ENCODE measurements at regions not wholly inside any gene's neighbourhood (a gene's known extent, or its start where the extent isn't known, plus 50 kb on each side); places are given as distances from the start of the nearest gene placed in this dataset.

- intact Hi-C loops (cut with DNase I), result no loop called here
- Histone ChIP-seq H3K4me3 (no peak overlapping the region), H3K9me3 (no peaks in the 10 kb centered on the region), H3K27ac (no peak overlapping the region), H3K4me1 (ENCODE audit: insufficient read depth) (no peaks in the 10 kb centered on the region), H3K36me3 (no peaks in the 10 kb centered on the region), H3K27me3 (no peaks in the 10 kb centered on the region)
- TF ChIP-seq CTCF (IDR thresholded peaks at IDR 0.05), result no peak
- no peak for TF ChIP-seq POLR2A (IDR thresholded peaks at IDR 0.05)
- no peak for TF ChIP-seq EP300 (IDR thresholded peaks at IDR 0.05)
- WGBS, 3 donors, result 33 to 52% (median 34%) methylated on average over 1 of the region's 1 CpG
- no peak for DNase-seq
Measured at GRCh38 chrX:117713411-117713810, 403.2 kb downstream of the KLHL13 start.

GRCh38 chrX:117711782-117712181 lies 404.8 kb downstream of the KLHL13 start:
- H3K9me3 ChIP-seq, result no peaks in the 10 kb centered on the region
- no peak overlapping the region for H3K4me3 ChIP-seq
- TF ChIP-seq CTCF (IDR thresholded peaks at IDR 0.05), result no peak
- no peak for TF ChIP-seq POLR2A (IDR thresholded peaks at IDR 0.05)
- TF ChIP-seq EP300 (IDR thresholded peaks at IDR 0.05), result no peak
- H3K27ac ChIP-seq, result no peak overlapping the region
- no peak for DNase-seq
- no peaks in the 10 kb centered on the region for H3K36me3 ChIP-seq
- intact Hi-C loops (cut with DNase I), result no loop called here
- no peaks in the 10 kb centered on the region for H3K27me3 ChIP-seq
- no peaks in the 10 kb centered on the region for H3K4me1 ChIP-seq (ENCODE audit: insufficient read depth)
- 33 to 56% (median 47%) methylated on average over 1 of the region's 1 CpG for WGBS, 3 donors

GRCh38 chrX:117707948-117708743 lies 408.5 kb downstream of the KLHL13 start:
- WGBS, 3 donors, result 82 to 93% (median 86%) methylated on average over 8 of the region's 8 CpGs
- Histone ChIP-seq H3K36me3 (no peaks in the 10 kb centered on the region), H3K27me3 (no peaks in the 10 kb centered on the region), H3K9me3 (no peaks in the 10 kb centered on the region), H3K4me1 (ENCODE audit: insufficient read depth) (no peaks in the 10 kb centered on the region), H3K4me3 (no peak overlapping the region), H3K27ac (no peak overlapping the region)
- DNase-seq, result no peak
- intact Hi-C loops (cut with DNase I), result no loop called here
- TF ChIP-seq EP300 (IDR thresholded peaks at IDR 0.05), result no peak
- TF ChIP-seq POLR2A (IDR thresholded peaks at IDR 0.05), result no peak
- no peak for TF ChIP-seq CTCF (IDR thresholded peaks at IDR 0.05)

GRCh38 chrX:117701050-117701449 lies 415.6 kb downstream of the KLHL13 start:
- H3K4me3 ChIP-seq, result no peak overlapping the region
- DNase-seq, result no peak
- TF ChIP-seq CTCF (IDR thresholded peaks at IDR 0.05), result no peak
- TF ChIP-seq EP300 (IDR thresholded peaks at IDR 0.05), result no peak
- no peak for TF ChIP-seq POLR2A (IDR thresholded peaks at IDR 0.05)
- no peak overlapping the region for H3K27ac ChIP-seq
- intact Hi-C loops (cut with DNase I), result no loop called here
- H3K27me3 ChIP-seq, result no peaks in the 10 kb centered on the region
- H3K9me3 ChIP-seq, result no peaks in the 10 kb centered on the region
- H3K36me3 ChIP-seq, result no peaks in the 10 kb centered on the region
- H3K4me1 ChIP-seq (ENCODE audit: insufficient read depth), result no peaks in the 10 kb centered on the region

Data from ovary (tissue), 7 donors.